Endothelial cell of umbilical vein (primary cell): ENCODE measurements at regions not wholly inside any gene's neighbourhood (a gene's known extent, or its start where the extent isn't known, plus 50 kb on each side); places are given as distances from the start of the nearest gene placed in this dataset.

Source experiments
- BruUV-seq: library from RNA; stranded (reverse); fragments of 400-500 nt; replicated peaks from 2 replicates; lab custom pipeline; 2021; lab: Mats Ljungman, UMichigan
- CTCF ChIA-PET: fragments of 300-600, 350-600 bp; sonication (Branson Sonifier 250); formaldehyde crosslinking; loops from one replicate; lab custom pipeline; 2021; ENCODE audit warnings: antibody characterized with exemption, inconsistent platforms; lab: Charles Lee
- POLR2A ChIA-PET: fragments of 300-600, 350-600 bp; sonication (Branson Sonifier 250); formaldehyde crosslinking; loops from one replicate; lab custom pipeline; 2021; ENCODE audit warnings: antibody characterized with exemption, inconsistent platforms; lab: Charles Lee
- DNase-seq: peaks from one replicate; pipeline ENCODE4 v3.0.0-alpha.2; 2011; ENCODE audit warnings: low read depth, low spot score
- FAIRE-seq: peaks from 2 replicates; lab custom pipeline; 2011; peaks lifted over from hg19 to GRCh38; lab: Jason Lieb, UNC
- H2AFZ ChIP-seq: 2 replicates; pipeline ENCODE4 v1.6.0; 2012; ENCODE audit warnings: low read depth, low read length, control low read depth, inconsistent platforms
- H3K27ac ChIP-seq: 2 replicates; pipeline ENCODE4 v1.5.1; 2011; ENCODE audit warnings: low read depth, mild to moderate bottlenecking, control low read depth, low read length, moderate library complexity; ENCODE audit not compliant: insufficient read depth
- H3K27me3 ChIP-seq, 2 experiments: 2 replicates each; pipeline versions ENCODE4 v1.6.0 to v1.6.1; 2011; ENCODE audit warnings: low read length in 2 of 2, mixed read lengths in 1 of 2; ENCODE audit not compliant: control insufficient read depth in 2 of 2, insufficient read depth in 2 of 2
- H3K36me3 ChIP-seq, 2 experiments: 2 replicates in 1 of 2; 3 replicates in 1 of 2; pipeline ENCODE4 v1.5.1; 2011; ENCODE audit warnings: low read length in 2 of 2, mild to moderate bottlenecking in 1 of 2, moderate library complexity in 1 of 2; ENCODE audit not compliant: control insufficient read depth in 2 of 2, insufficient read depth in 2 of 2; ENCODE audit errors: extremely low read depth in 1 of 2
- H3K4me1 ChIP-seq: 3 replicates; pipeline ENCODE4 v1.5.1; 2011; ENCODE audit warnings: mild to moderate bottlenecking, low read length; ENCODE audit not compliant: control insufficient read depth, insufficient read depth; ENCODE audit errors: extremely low read depth
- H3K4me2 ChIP-seq: 2 replicates; pipeline ENCODE4 v1.6.1; 2011; ENCODE audit warnings: low read length, control low read depth, mixed read lengths; ENCODE audit not compliant: insufficient read depth
- H3K4me3 ChIP-seq, 3 experiments: fragments of 200-600 bp in 1 of 3; sonication (generic), shearing (Covaris generic) in 1 of 3; replicated peaks in 1 of 3; 2 replicates each; pipeline ENCODE4 v1.5.1; 2011 to 2016; ENCODE audit warnings: control low read depth in 3 of 3, low read length in 3 of 3, mild to moderate bottlenecking in 2 of 3, inconsistent platforms in 1 of 3, low read depth in 1 of 3, moderate library complexity in 1 of 3; ENCODE audit not compliant: insufficient read depth in 1 of 3
- H3K79me2 ChIP-seq: 2 replicates; pipeline ENCODE4 v1.6.0; 2012; ENCODE audit warnings: low read length, inconsistent platforms; ENCODE audit not compliant: control insufficient read depth, insufficient read depth
- H3K9ac ChIP-seq: replicated peaks from 2 replicates; pipeline ENCODE3; 2011; ENCODE audit warnings: low read length, control low read depth; ENCODE audit not compliant: insufficient read depth; ENCODE audit errors: extremely low read depth
- H3K9me1 ChIP-seq: replicated peaks from 3 replicates; pipeline ENCODE4 v1.6.0; 2011; ENCODE audit warnings: mild to moderate bottlenecking, low read length; ENCODE audit not compliant: control insufficient read depth, insufficient read depth; ENCODE audit errors: extremely low read depth
- H3K9me3 ChIP-seq: replicated peaks from 2 replicates; pipeline ENCODE4 v1.5.1; 2012; ENCODE audit warnings: low read length, inconsistent platforms; ENCODE audit not compliant: control insufficient read depth, insufficient read depth
- H4K20me1 ChIP-seq: replicated peaks from 2 replicates; pipeline ENCODE3; 2011; ENCODE audit warnings: mild to moderate bottlenecking, low read length; ENCODE audit not compliant: control insufficient read depth, insufficient read depth; ENCODE audit errors: extremely low read depth
- EZH2 ChIP-seq: IDR thresholded peaks from 2 replicates; pipeline ENCODE4 v1.6.1; 2012; ENCODE audit warnings: borderline replicate concordance, low read depth, mild to moderate bottlenecking, moderate library complexity, low read length, inconsistent platforms; ENCODE audit not compliant: severe bottlenecking
- FOS ChIP-seq: IDR thresholded peaks from 2 replicates; pipeline ENCODE4 v1.6.1; 2011; ENCODE audit warnings: mild to moderate bottlenecking, low read length, moderate library complexity, borderline replicate concordance; ENCODE audit not compliant: insufficient read depth
- GATA2 ChIP-seq: IDR thresholded peaks from 2 replicates; pipeline ENCODE4 v1.7.0; 2011; ENCODE audit warnings: low read depth, mild to moderate bottlenecking, moderate library complexity, mixed read lengths, low read length; ENCODE audit not compliant: insufficient read length, insufficient read depth
- JUN ChIP-seq: IDR thresholded peaks from 2 replicates; pipeline ENCODE4 v1.6.1; 2011; ENCODE audit warnings: borderline replicate concordance, low read depth; ENCODE audit not compliant: insufficient read length, insufficient read depth
- MYC ChIP-seq: IDR thresholded peaks from one replicate; pipeline ENCODE4 v1.6.1; 2011; ENCODE audit warnings: mild to moderate bottlenecking, low read depth, low read length
- POLR2A ChIP-seq: IDR thresholded peaks from 2 replicates; pipeline ENCODE4 v1.6.1; 2012; ENCODE audit warnings: low read depth, mild to moderate bottlenecking, control low read depth, low read length
- POLR2AphosphoS5 ChIP-seq: IDR thresholded peaks from 2 replicates; pipeline ENCODE4 v1.6.1; 2012; ENCODE audit warnings: low read depth, mild to moderate bottlenecking, control low read depth, low read length, moderate library complexity; ENCODE audit not compliant: insufficient read depth
- dilution Hi-C: fragments of 300-500 bp; cut with MboI; formaldehyde crosslinking; loops from one replicate; pipeline ENCODE4 v1.15.0; 2019; ENCODE audit warnings: low sequenced_read_pairs; ENCODE audit not compliant: extremely low pct_ligation_motif_present
- intact Hi-C: fragments of 100-400 bp; cut with micrococcal nuclease; formaldehyde crosslinking; loops from one replicate; pipeline ENCODE4 v1.10.0; 2022
- TF ChIP-seq, protein P1 (sequence below), 2 donors: IDR thresholded peaks; 1 replicate in 1 of 2; 2 replicates in 1 of 2; pipeline ENCODE4 v1.5.1; 2011; ENCODE audit warnings: low read length in 2 of 2, mild to moderate bottlenecking in 2 of 2, moderate library complexity in 2 of 2, control low read depth in 1 of 2, inconsistent platforms in 1 of 2, low read depth in 1 of 2; ENCODE audit not compliant: insufficient read depth in 1 of 2; ENCODE audit errors: extremely low read depth in 1 of 2
- TF ChIP-seq, protein P2 (sequence below): IDR thresholded peaks from 2 replicates; pipeline ENCODE4 v1.6.1; 2011; ENCODE audit not compliant: insufficient read depth, insufficient read length

DNA sequence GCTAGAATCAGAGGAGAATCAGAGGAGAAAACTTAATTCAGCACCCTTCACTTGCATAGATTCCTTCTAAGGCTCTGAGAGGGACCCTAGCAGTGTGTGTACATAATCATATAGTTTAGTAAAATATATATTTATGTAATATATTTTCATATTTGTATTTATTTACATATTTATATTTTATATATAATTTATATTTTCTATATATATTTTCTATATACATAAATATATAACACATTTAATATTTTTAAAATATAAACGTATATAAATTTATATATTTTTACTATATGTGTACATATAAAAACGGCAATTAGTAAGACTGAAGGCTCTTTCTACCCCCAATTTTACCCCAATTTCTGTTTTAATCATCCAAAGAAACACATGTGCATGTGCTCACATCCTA lies 80.3 kb downstream of the NXPE2 start:
- no peak for DNase-seq
- H3K79me2 ChIP-seq = no peaks in the 10 kb centered on the region
- TF ChIP-seq EZH2 (no peak), MYC (no peak), JUN (no peak), POLR2A (no peak), GATA2 (no peak), POLR2AphosphoS5 (no peak), FOS (no peak)
- TF ChIP-seq, protein P1, sequence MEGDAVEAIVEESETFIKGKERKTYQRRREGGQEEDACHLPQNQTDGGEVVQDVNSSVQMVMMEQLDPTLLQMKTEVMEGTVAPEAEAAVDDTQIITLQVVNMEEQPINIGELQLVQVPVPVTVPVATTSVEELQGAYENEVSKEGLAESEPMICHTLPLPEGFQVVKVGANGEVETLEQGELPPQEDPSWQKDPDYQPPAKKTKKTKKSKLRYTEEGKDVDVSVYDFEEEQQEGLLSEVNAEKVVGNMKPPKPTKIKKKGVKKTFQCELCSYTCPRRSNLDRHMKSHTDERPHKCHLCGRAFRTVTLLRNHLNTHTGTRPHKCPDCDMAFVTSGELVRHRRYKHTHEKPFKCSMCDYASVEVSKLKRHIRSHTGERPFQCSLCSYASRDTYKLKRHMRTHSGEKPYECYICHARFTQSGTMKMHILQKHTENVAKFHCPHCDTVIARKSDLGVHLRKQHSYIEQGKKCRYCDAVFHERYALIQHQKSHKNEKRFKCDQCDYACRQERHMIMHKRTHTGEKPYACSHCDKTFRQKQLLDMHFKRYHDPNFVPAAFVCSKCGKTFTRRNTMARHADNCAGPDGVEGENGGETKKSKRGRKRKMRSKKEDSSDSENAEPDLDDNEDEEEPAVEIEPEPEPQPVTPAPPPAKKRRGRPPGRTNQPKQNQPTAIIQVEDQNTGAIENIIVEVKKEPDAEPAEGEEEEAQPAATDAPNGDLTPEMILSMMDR (IDR thresholded peaks at IDR 0.05; ENCODE audit: extremely low read depth in 1 of 2, insufficient read depth in 1 of 2, low read depth in 1 of 2, low read length in 2 of 2) = no peak
- TF ChIP-seq, protein P2, sequence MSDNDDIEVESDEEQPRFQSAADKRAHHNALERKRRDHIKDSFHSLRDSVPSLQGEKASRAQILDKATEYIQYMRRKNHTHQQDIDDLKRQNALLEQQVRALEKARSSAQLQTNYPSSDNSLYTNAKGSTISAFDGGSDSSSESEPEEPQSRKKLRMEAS = no peak
- H3K27me3 ChIP-seq = no peaks in the 10 kb centered on the region
- dilution Hi-C loops (no loop called here), intact Hi-C loops (no loop called here)
- no peaks in the 10 kb centered on the region for H3K36me3 ChIP-seq
- POLR2A ChIA-PET = no interaction called here
- H2AFZ ChIP-seq = no peak overlapping the region
- H4K20me1 ChIP-seq = no peaks in the 10 kb centered on the region
- H3K9me1 ChIP-seq = no peaks in the 10 kb centered on the region
- H3K4me2 ChIP-seq = no peak overlapping the region
- no peaks in the 10 kb centered on the region for H3K9me3 ChIP-seq
- H3K4me1 ChIP-seq = no peaks in the 10 kb centered on the region
- BruUV-seq = no TSS peak
- FAIRE-seq = no peak
- no peak overlapping the region for H3K9ac ChIP-seq
- H3K27ac ChIP-seq = no peak overlapping the region
- CTCF ChIA-PET = no interaction called here
- no peak overlapping the region for H3K4me3 ChIP-seq
